GM10266 (cell line): ENCODE measurements at regions not wholly inside any gene's neighbourhood (a gene's known extent, or its start where the extent isn't known, plus 50 kb on each side); places are given as distances from the start of the nearest gene placed in this dataset.

Experiments used
- DNase-seq: peaks from one replicate; pipeline ENCODE4 v3.0.0; 2012; ENCODE audit errors: extremely low spot score
- TF ChIP-seq, protein P1 (sequence below): IDR thresholded peaks from 2 replicates; pipeline ENCODE4 v1.5.1; 2012; ENCODE audit warnings: mild to moderate bottlenecking, low read depth; ENCODE audit not compliant: control insufficient read depth, insufficient read depth; ENCODE audit errors: missing control alignments

DNA sequence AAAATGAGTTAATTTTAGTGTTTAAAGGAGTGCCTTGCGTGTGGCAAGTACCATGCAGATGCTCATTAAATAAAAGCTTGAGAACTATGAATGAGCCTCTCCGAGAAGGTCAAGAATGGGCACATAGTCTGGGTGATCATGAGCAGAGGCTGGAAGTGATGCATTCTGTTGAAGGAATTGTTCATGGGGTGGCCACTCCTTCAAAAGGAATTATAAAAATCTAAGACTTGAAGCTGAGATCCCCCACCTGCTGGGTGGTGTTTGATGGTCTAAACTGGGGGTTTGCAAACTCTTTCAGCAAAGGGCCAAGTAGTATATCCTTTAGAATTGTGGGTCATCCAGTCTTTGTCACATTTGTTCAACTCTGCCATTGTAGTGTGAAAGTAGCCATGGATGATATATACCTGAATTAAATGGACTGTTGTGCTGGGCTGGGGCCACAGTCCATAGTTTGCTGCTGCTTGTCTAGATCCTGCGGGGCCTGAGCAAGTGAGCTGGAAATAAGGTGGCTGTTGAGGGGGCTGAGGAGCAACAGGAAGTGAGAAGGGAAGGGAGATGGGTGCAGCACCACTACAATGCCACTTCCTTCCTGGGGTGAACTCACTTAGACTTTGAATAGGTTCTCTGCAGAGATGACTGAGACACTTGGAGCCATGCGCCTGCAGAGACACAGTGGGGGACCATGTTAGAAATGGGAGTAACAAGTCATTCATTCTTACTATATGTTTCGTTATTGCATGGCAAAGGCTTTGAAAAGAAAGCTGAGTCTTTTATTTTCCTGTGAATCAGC lies 179.0 kb downstream of the SNX19 start:
- DNase-seq = no peak
- TF ChIP-seq, protein P1, sequence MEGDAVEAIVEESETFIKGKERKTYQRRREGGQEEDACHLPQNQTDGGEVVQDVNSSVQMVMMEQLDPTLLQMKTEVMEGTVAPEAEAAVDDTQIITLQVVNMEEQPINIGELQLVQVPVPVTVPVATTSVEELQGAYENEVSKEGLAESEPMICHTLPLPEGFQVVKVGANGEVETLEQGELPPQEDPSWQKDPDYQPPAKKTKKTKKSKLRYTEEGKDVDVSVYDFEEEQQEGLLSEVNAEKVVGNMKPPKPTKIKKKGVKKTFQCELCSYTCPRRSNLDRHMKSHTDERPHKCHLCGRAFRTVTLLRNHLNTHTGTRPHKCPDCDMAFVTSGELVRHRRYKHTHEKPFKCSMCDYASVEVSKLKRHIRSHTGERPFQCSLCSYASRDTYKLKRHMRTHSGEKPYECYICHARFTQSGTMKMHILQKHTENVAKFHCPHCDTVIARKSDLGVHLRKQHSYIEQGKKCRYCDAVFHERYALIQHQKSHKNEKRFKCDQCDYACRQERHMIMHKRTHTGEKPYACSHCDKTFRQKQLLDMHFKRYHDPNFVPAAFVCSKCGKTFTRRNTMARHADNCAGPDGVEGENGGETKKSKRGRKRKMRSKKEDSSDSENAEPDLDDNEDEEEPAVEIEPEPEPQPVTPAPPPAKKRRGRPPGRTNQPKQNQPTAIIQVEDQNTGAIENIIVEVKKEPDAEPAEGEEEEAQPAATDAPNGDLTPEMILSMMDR = no peak

DNA sequence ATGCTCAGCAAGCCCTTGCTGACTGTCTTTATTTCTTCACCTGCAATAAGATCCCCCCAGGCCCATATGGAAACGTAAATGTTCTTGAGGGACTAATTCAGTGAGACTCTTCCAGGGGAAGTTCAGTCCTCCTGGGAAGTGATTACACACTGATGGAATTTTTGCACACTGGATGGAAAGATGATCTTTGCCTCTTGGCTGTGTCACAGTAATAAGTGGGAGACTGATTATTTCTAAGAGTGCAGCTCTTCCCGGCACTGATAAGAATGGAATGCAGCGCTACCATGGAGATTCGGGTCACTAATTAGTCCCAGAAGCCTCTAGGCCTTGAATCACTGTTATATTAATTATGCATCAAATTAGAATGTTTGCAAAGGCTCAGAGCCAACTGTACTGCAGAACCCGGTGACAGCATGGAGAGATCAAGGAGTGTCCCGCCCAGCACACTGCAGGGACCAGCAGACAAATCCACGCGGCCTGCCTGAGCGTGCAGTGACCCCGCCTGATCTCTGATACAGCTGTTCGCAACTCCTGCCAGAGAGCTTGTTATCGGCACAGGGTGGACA lies 178.3 kb downstream of the SNX19 start:
- TF ChIP-seq, protein P1 = no peak
- DNase-seq = no peak

DNA sequence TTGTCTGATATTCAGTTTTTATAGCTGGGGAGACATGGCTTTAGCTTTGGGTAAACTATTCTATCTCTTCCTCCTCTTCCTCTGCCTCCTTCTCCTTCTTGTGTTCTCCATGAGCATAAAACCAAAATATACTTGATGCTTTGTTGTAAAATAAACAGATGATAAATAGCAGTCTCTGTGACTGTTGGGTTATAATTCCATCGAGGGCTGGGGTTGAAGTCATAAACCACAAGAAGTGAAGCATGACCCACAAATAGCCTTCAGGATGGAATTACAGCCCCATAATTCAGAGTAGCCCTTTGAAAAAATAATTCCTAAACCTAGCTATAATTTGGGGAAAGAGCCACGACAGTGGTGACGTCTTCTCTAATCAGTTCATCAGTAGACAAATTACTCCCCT lies 177.7 kb downstream of the SNX19 start:
- TF ChIP-seq, protein P1 = no peak
- DNase-seq = no peak

DNA sequence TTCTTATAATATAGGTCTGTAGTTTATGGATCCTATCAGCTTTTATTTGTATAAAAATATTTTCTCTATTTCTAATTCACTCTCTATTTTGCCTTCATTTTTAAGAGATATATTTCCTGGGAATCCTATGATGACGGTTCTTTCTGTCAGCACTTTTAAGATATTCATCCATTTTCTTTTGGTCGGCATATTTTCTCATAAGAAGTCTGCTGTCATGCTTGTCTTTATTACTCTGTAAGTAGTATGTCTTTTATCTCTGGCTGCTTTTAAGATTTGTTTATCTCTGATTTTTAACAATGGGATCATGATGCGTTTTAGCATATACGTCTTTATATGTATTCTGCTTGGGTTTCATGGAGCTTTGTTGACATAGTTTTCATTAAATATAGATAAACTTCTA lies 175.5 kb downstream of the SNX19 start:
- no peak for DNase-seq
- TF ChIP-seq, protein P1 = no peak

DNA sequence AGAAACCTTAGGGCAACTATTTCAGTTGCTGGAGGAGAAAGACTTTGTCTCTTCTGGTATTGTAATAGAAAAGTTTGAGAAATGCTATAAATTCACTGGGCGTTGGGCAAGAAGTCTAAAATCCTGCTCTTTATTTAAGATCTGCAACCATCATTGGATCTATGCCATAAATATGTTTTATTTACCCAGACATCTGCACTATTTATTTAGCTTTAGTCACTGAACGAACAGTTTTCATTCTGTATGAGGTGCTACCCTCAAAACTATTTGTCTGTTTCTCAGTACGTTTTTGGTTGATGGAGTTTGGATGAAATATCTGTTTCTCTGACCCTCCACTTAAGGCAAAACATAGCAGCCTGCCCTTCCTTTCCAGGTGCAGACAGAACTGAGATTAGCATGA lies 171.5 kb downstream of the SNX19 start:
- DNase-seq = no peak
- TF ChIP-seq, protein P1 = no peak

DNA sequence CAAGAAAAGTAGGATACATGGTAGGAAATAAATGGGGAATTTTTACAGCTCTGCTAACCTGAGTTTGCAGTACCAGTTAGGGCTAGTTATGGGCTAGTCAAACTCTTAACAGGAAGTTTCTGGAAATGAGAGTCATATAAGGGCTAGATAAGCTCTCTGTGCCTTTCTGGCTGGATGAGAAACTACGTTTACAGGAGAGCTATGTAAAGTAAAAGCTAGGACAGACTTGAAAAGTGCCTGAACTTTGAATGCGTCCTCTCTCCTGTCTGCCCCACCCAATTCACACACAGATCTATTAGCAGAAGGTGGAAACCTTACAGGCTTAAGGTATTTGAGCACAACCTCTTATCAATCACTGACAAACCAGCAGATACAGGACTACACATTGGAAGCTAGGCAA lies 167.1 kb downstream of the SNX19 start:
- TF ChIP-seq, protein P1 = no peak

DNA sequence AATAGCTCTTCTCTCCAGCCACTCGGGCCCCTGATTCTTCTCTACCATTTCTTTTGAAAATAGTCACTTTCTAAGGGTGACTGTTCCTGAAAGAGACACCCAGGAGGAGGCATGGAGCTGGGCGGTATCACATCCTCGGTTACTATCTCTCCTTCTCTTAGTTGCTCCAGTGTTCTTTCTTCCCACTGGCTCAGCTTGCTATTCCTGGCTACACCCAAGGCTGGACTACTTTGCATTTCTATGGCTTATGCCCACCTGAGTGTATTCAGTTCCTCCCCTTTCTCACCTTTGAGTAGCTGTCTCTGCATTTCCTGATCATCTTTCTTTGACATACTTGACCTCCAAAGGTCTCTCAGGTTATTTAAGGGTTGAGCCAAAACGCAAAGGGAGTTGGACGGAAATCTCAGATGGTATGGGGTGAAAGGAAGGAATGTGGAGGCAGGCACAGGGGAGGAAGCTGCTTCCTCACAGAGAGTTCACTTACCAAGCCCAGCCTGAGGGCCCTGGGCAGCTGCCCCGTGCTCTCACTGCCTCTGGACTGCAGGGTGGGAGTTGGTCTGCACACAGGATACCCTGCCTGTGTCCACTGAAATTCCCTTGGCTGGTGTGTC lies 155.7 kb downstream of the SNX19 start:
- TF ChIP-seq, protein P1 = no peak
- no peak for DNase-seq

More for the DNA sequence above, 167.1 kb downstream of the SNX19 start:
- DNase-seq = no peak
